HEK293 (cell line): ENCODE measurements at regions not wholly inside any gene's neighbourhood (a gene's known extent, or its start where the extent isn't known, plus 50 kb on each side); places are given as distances from the start of the nearest gene placed in this dataset.

ENCODE experiments used
- CTCF ChIA-PET: fragments of 350-600 bp; formaldehyde crosslinking; extraction: SDS; loops from one replicate; lab custom pipeline; 2021; ENCODE audit warnings: antibody characterized with exemption; lab: Yijun Ruan, JAX
- POLR2A ChIA-PET: fragments of 300-600 bp; formaldehyde crosslinking; extraction: SDS; loops from one replicate; lab custom pipeline; 2020; ENCODE audit warnings: antibody characterized with exemption, inconsistent platforms; lab: Yijun Ruan, JAX
- H3K27ac ChIP-seq: fragments of 200-500 bp; sonication (Bioruptor generic); 2 replicates; pipeline ENCODE4 v1.5.1; 2014; ENCODE audit warnings: low read depth, low read length, control low read depth, inconsistent platforms; ENCODE audit errors: extremely low read depth
- H3K36me3 ChIP-seq, 2 experiments: fragments of 200-500 bp in 1 of 2; sonication (Bioruptor generic) in 1 of 2; 1 replicate in 1 of 2; 2 replicates in 1 of 2; pipeline ENCODE4 v1.5.1; 2014 to 2017; ENCODE audit warnings: inconsistent platforms in 2 of 2, low read length in 2 of 2; ENCODE audit not compliant: control insufficient read depth in 2 of 2, insufficient read depth in 1 of 2
- H3K4me1 ChIP-seq: fragments of 200-500 bp; sonication (Bioruptor generic); 2 replicates; pipeline ENCODE4 v1.5.1; 2014; ENCODE audit warnings: mild to moderate bottlenecking, low read length, inconsistent platforms; ENCODE audit not compliant: control insufficient read depth, insufficient read depth
- H3K4me3 ChIP-seq: 2 replicates; pipeline ENCODE4 v1.5.1; 2011; ENCODE audit warnings: low read depth, mild to moderate bottlenecking, control low read depth, low read length, moderate library complexity
- H3K9me3 ChIP-seq: fragments of 200-500 bp; sonication (Bioruptor generic); 2 replicates; pipeline ENCODE4 v1.5.1; 2014; ENCODE audit warnings: low read depth, low read length, inconsistent platforms; ENCODE audit not compliant: control insufficient read depth, insufficient read depth
- EGR2 ChIP-seq: fragments of 450-650 bp; formaldehyde crosslinking; IDR thresholded peaks from 2 replicates; pipeline ENCODE4 v1.5.1; 2016; ENCODE audit warnings: low read depth, missing biosample characterization, missing genetic modification characterization
- GLI2 ChIP-seq: fragments of 450-650 bp; formaldehyde crosslinking; IDR thresholded peaks from 2 replicates; pipeline ENCODE4; 2017; ENCODE audit warnings: missing biosample characterization, missing genetic modification characterization, low read depth, borderline replicate concordance
- RBAK ChIP-seq: fragments of 450-650 bp; formaldehyde crosslinking; IDR thresholded peaks from 2 replicates; pipeline ENCODE4 v1.5.1; 2016; ENCODE audit warnings: missing biosample characterization, missing genetic modification characterization
- ZBTB17 ChIP-seq: fragments of 450-650 bp; formaldehyde crosslinking; IDR thresholded peaks from 2 replicates; pipeline ENCODE4 v1.5.1; 2016; ENCODE audit warnings: missing biosample characterization, missing genetic modification characterization
- ZBTB21 ChIP-seq: fragments of 450-650 bp; formaldehyde crosslinking; IDR thresholded peaks from 2 replicates; pipeline ENCODE4 v1.5.1; 2017; ENCODE audit warnings: missing biosample characterization, missing genetic modification characterization
- ZFP41 ChIP-seq: fragments of 450-650 bp; formaldehyde crosslinking; IDR thresholded peaks from 2 replicates; pipeline ENCODE4 v1.5.1; 2016; ENCODE audit warnings: missing biosample characterization, missing genetic modification characterization, borderline replicate concordance
- ZFP69B ChIP-seq: fragments of 450-650 bp; formaldehyde crosslinking; IDR thresholded peaks from 2 replicates; pipeline ENCODE4 v1.5.1; 2016; ENCODE audit warnings: missing biosample characterization, missing genetic modification characterization
- ZNF138 ChIP-seq: fragments of 450-650 bp; formaldehyde crosslinking; IDR thresholded peaks from 2 replicates; pipeline ENCODE4 v1.5.1; 2016; ENCODE audit warnings: missing biosample characterization, missing genetic modification characterization, borderline replicate concordance
- ZNF155 ChIP-seq: fragments of 450-650 bp; formaldehyde crosslinking; IDR thresholded peaks from 2 replicates; pipeline ENCODE4 v1.5.1; 2016; ENCODE audit warnings: missing biosample characterization, missing genetic modification characterization
- ZNF174 ChIP-seq: fragments of 450-650 bp; formaldehyde crosslinking; IDR thresholded peaks from 2 replicates; pipeline ENCODE4 v1.5.0; 2017; ENCODE audit warnings: missing biosample characterization, mild to moderate bottlenecking, missing genetic modification characterization
- ZNF175 ChIP-seq: fragments of 450-650 bp; formaldehyde crosslinking; IDR thresholded peaks from 2 replicates; pipeline ENCODE4 v1.5.1; 2016; ENCODE audit warnings: missing biosample characterization, missing genetic modification characterization
- ZNF350 ChIP-seq: fragments of 450-650 bp; formaldehyde crosslinking; IDR thresholded peaks from 2 replicates; pipeline ENCODE4 v1.5.0; 2017; ENCODE audit warnings: missing biosample characterization, mild to moderate bottlenecking, missing genetic modification characterization
- ZNF37A ChIP-seq: fragments of 450-650 bp; IDR thresholded peaks from 2 replicates; pipeline ENCODE4 v1.5.1; 2018; ENCODE audit warnings: missing biosample characterization, missing genetic modification characterization
- ZNF510 ChIP-seq: fragments of 450-650 bp; formaldehyde crosslinking; IDR thresholded peaks from 2 replicates; pipeline ENCODE4 v1.5.1; 2018; ENCODE audit warnings: mild to moderate bottlenecking, missing genetic modification characterization, missing biosample characterization; ENCODE audit not compliant: insufficient replicate concordance
- ZNF596 ChIP-seq: fragments of 450-650 bp; IDR thresholded peaks from 2 replicates; pipeline ENCODE4 v1.5.0; 2018; ENCODE audit warnings: missing biosample characterization, mild to moderate bottlenecking, missing genetic modification characterization, moderate library complexity
- ZNF600 ChIP-seq: fragments of 450-650 bp; formaldehyde crosslinking; IDR thresholded peaks from 2 replicates; pipeline ENCODE4 v1.5.1; 2016; ENCODE audit warnings: missing biosample characterization, missing genetic modification characterization
- ZNF670 ChIP-seq: fragments of 450-650 bp; formaldehyde crosslinking; IDR thresholded peaks from 2 replicates; pipeline ENCODE4 v1.5.1; 2016; ENCODE audit warnings: missing biosample characterization, missing genetic modification characterization, low read depth
- ZNF791 ChIP-seq: fragments of 450-650 bp; formaldehyde crosslinking; IDR thresholded peaks from 2 replicates; pipeline ENCODE4 v1.5.1; 2016; ENCODE audit warnings: missing biosample characterization, missing genetic modification characterization
- ZSCAN16 ChIP-seq: fragments of 450-650 bp; formaldehyde crosslinking; IDR thresholded peaks from 2 replicates; pipeline ENCODE4 v1.5.1; 2016; ENCODE audit warnings: missing biosample characterization, missing genetic modification characterization
- TF ChIP-seq, protein P1 (sequence below): fragments of 450-650 bp; formaldehyde crosslinking; IDR thresholded peaks from 2 replicates; pipeline ENCODE4; 2016; ENCODE audit warnings: missing biosample characterization, missing genetic modification characterization
- TF ChIP-seq, protein P2 (sequence below): fragments of 450-650 bp; formaldehyde crosslinking; conservative IDR thresholded peaks from 2 replicates; pipeline ENCODE4 v1.5.1; 2016; ENCODE audit warnings: low read depth, missing biosample characterization, missing genetic modification characterization
- TF ChIP-seq, protein P3 (sequence below): fragments of 450-650 bp; IDR thresholded peaks from 2 replicates; pipeline ENCODE4 v1.5.1; 2018; ENCODE audit warnings: missing biosample characterization, missing genetic modification characterization
- TF ChIP-seq, protein P4 (sequence below): fragments of 450-650 bp; formaldehyde crosslinking; IDR thresholded peaks from 2 replicates; pipeline ENCODE4 v1.5.1; 2016; ENCODE audit warnings: missing biosample characterization, missing genetic modification characterization

DNA sequence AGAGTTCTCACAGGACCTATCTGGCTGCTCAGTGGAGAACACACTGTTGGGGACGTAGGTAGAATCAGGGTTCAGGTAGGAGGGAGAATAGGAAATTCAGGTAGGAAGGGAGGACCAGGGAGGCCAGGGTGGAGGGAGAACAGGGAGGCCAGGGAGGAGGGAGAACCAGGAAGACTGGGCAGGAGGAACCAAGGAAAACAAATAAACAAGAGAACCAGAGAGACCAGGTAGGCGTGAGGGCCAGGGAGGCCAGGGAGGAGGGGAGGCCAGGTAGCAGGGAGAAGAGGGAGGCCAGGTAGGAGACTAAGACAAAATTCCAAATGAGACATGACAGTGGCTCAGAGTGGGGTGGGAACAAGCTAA, 337.6 kb downstream of the EIPR1 start:
- TF ChIP-seq, protein P1, sequence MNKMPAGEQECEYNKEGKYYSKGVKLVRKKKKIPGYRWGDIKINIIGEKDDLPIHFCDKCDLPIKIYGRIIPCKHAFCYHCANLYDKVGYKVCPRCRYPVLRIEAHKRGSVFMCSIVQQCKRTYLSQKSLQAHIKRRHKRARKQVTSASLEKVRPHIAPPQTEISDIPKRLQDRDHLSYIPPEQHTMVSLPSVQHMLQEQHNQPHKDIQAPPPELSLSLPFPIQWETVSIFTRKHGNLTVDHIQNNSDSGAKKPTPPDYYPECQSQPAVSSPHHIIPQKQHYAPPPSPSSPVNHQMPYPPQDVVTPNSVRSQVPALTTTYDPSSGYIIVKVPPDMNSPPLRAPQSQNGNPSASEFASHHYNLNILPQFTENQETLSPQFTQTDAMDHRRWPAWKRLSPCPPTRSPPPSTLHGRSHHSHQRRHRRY (tag by site-specific recombination), result no peak
- TF ChIP-seq RBAK (tag by site-specific recombination), result no peak
- no peak for TF ChIP-seq ZFP41 (tag by site-specific recombination)
- no peak for TF ChIP-seq ZFP69B (tag by site-specific recombination)
- no peak for TF ChIP-seq ZBTB21 (tag by site-specific recombination)
- TF ChIP-seq ZNF791 (tag by site-specific recombination), result no peak
- no peak for TF ChIP-seq ZNF37A (tag by site-specific recombination)
- no peak for TF ChIP-seq ZNF350
- TF ChIP-seq ZBTB17, result no peak
- TF ChIP-seq, protein P2, sequence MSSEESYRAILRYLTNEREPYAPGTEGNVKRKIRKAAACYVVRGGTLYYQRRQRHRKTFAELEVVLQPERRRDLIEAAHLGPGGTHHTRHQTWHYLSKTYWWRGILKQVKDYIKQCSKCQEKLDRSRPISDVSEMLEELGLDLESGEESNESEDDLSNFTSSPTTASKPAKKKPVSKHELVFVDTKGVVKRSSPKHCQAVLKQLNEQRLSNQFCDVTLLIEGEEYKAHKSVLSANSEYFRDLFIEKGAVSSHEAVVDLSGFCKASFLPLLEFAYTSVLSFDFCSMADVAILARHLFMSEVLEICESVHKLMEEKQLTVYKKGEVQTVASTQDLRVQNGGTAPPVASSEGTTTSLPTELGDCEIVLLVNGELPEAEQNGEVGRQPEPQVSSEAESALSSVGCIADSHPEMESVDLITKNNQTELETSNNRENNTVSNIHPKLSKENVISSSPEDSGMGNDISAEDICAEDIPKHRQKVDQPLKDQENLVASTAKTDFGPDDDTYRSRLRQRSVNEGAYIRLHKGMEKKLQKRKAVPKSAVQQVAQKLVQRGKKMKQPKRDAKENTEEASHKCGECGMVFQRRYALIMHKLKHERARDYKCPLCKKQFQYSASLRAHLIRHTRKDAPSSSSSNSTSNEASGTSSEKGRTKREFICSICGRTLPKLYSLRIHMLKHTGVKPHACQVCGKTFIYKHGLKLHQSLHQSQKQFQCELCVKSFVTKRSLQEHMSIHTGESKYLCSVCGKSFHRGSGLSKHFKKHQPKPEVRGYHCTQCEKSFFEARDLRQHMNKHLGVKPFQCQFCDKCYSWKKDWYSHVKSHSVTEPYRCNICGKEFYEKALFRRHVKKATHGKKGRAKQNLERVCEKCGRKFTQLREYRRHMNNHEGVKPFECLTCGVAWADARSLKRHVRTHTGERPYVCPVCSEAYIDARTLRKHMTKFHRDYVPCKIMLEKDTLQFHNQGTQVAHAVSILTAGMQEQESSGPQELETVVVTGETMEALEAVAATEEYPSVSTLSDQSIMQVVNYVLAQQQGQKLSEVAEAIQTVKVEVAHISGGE (tag by site-specific recombination), result no peak
- no peak for TF ChIP-seq ZNF510 (tag by site-specific recombination)
- no peak for TF ChIP-seq ZNF138 (tag by site-specific recombination)
- no peak for TF ChIP-seq ZSCAN16 (tag by site-specific recombination)
- TF ChIP-seq, protein P3, sequence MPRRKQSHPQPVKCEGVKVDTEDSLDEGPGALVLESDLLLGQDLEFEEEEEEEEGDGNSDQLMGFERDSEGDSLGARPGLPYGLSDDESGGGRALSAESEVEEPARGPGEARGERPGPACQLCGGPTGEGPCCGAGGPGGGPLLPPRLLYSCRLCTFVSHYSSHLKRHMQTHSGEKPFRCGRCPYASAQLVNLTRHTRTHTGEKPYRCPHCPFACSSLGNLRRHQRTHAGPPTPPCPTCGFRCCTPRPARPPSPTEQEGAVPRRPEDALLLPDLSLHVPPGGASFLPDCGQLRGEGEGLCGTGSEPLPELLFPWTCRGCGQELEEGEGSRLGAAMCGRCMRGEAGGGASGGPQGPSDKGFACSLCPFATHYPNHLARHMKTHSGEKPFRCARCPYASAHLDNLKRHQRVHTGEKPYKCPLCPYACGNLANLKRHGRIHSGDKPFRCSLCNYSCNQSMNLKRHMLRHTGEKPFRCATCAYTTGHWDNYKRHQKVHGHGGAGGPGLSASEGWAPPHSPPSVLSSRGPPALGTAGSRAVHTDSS (tag by site-specific recombination), result no peak
- no peak for TF ChIP-seq EGR2 (tag by site-specific recombination)
- TF ChIP-seq ZNF174 (tag by site-specific recombination), result no peak
- CTCF ChIA-PET, result no interaction called here
- Histone ChIP-seq H3K4me3 (no peak overlapping the region), H3K4me1 (no peaks in the 10 kb centered on the region), H3K36me3 (no peaks in the 10 kb centered on the region), H3K9me3 (no peaks in the 10 kb centered on the region), H3K27ac (no peak overlapping the region)
- POLR2A ChIA-PET, result no interaction called here

DNA sequence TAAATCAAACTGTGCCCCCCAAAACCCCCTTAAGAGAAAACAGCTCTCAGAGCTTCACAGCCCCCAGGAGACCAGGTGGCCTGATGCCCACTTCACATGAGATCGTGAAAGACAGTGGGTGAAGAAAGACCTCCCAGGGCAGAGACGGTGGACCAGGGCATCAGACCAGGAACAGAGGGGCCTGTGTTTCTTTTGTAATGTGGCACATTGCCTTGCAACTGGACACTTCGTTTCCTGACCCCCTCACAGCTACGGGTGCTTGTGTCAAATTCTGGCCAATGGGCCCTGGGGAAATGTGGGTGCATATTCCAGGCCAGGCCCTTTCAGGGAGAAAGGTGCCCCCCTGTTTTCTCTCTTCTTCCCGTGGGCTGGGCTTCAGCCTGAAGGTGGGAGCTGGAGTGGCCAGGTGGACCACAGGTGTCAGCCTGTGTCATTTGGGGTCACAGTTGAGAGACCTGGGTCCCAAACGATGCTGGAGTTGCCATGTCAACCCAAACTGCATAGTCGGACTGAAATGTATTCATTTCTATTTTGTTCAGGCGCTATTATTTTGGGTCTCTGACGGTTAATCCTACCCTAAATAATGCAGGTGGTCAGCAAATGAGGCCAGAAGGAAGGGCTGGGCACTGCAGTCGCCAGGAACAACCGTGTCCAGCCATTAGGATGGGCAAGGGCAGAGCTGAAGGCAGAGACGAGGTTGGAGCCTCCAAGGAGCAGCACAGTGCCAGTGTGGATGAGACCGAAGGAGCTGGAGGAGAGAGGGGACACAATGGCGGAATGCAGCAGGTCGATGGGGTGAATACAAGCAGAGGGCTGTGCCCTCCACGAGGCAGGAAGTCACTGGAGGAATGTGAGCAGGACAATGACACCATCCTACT, 338.2 kb downstream of the EIPR1 start:
- H3K9me3 ChIP-seq, result no peaks in the 10 kb centered on the region
- CTCF ChIA-PET, result no interaction called here
- no peaks in the 10 kb centered on the region for H3K36me3 ChIP-seq
- H3K27ac ChIP-seq, result no peak overlapping the region
- POLR2A ChIA-PET, result no interaction called here
- no peaks in the 10 kb centered on the region for H3K4me1 ChIP-seq
- no peak overlapping the region for H3K4me3 ChIP-seq
- no peak for TF ChIP-seq ZNF175
- no peak for TF ChIP-seq GLI2 (tag by site-specific recombination)
- TF ChIP-seq ZNF670 (tag by site-specific recombination), result no peak
- TF ChIP-seq, protein P4, sequence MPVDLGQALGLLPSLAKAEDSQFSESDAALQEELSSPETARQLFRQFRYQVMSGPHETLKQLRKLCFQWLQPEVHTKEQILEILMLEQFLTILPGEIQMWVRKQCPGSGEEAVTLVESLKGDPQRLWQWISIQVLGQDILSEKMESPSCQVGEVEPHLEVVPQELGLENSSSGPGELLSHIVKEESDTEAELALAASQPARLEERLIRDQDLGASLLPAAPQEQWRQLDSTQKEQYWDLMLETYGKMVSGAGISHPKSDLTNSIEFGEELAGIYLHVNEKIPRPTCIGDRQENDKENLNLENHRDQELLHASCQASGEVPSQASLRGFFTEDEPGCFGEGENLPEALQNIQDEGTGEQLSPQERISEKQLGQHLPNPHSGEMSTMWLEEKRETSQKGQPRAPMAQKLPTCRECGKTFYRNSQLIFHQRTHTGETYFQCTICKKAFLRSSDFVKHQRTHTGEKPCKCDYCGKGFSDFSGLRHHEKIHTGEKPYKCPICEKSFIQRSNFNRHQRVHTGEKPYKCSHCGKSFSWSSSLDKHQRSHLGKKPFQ (tag by site-specific recombination), result no peak
- no peak for TF ChIP-seq ZNF596 (tag by site-specific recombination)
- TF ChIP-seq ZNF155 (tag by site-specific recombination), result no peak
- no peak for TF ChIP-seq ZNF600 (tag by site-specific recombination)
